A673 (cell line): ENCODE measurements at regions not wholly inside any gene's neighbourhood (a gene's known extent, or its start where the extent isn't known, plus 50 kb on each side); places are given as distances from the start of the nearest gene placed in this dataset.

Experiments
- BruUV-seq: library from RNA; stranded (reverse); fragments of 400-500 nt; replicated peaks from 2 replicates; lab custom pipeline; 2021; lab: Mats Ljungman, UMichigan
- CTCF ChIA-PET: fragments of 300-600 bp; sonication (Branson Sonifier 250); formaldehyde crosslinking; loops from one replicate; lab custom pipeline; 2022; ENCODE audit warnings: antibody characterized with exemption; lab: Charles Lee
- POLR2A ChIA-PET: fragments of 300-600 bp; sonication (Branson Sonifier 250); formaldehyde crosslinking; loops from one replicate; lab custom pipeline; 2022; ENCODE audit warnings: antibody characterized with exemption; ENCODE audit not compliant: low non-redundant PET; lab: Charles Lee
- DNase-seq: peaks from one replicate; pipeline ENCODE4 v3.0.0-alpha.2; 2015; ENCODE audit warnings: low spot score
- H3K27ac ChIP-seq: fragments of 200-600 bp; sonication (generic); 2 replicates; pipeline ENCODE4 v1.5.1; 2016; ENCODE audit warnings: mixed run types, low read depth, mild to moderate bottlenecking, mixed read lengths, antibody characterized with exemption, low read length; ENCODE audit not compliant: poor library complexity, severe bottlenecking
- H3K27me3 ChIP-seq: fragments of 200-600 bp; sonication (generic); replicated peaks from 2 replicates; pipeline ENCODE4 v1.6.1; 2017; ENCODE audit warnings: mixed run types, low read depth, mild to moderate bottlenecking, mixed read lengths, antibody characterized with exemption, low read length; ENCODE audit not compliant: insufficient read depth, poor library complexity
- H3K36me3 ChIP-seq: fragments of 200-600 bp; sonication (generic); 2 replicates; pipeline ENCODE4 v1.6.1; 2016; ENCODE audit warnings: mixed run types, mild to moderate bottlenecking, mixed read lengths, antibody characterized with exemption, low read length; ENCODE audit not compliant: insufficient read depth, poor library complexity, severe bottlenecking
- H3K4me1 ChIP-seq: fragments of 200-600 bp; sonication (generic); 2 replicates; pipeline ENCODE4 v1.6.1; 2017; ENCODE audit warnings: mixed run types, mild to moderate bottlenecking, mixed read lengths, antibody characterized with exemption, low read length; ENCODE audit not compliant: insufficient read depth, poor library complexity, severe bottlenecking
- H3K4me3 ChIP-seq: fragments of 200-600 bp; sonication (generic); 2 replicates; pipeline ENCODE4 v1.5.1; 2016; ENCODE audit warnings: low read depth, mixed run types, mild to moderate bottlenecking, mixed read lengths, low read length; ENCODE audit not compliant: poor library complexity, severe bottlenecking
- H3K9me3 ChIP-seq: fragments of 200-600 bp; sonication (generic); 2 replicates; pipeline ENCODE4 v1.6.1; 2016; ENCODE audit warnings: mixed run types, low read depth, mild to moderate bottlenecking, mixed read lengths, antibody characterized with exemption, low read length; ENCODE audit not compliant: poor library complexity, severe bottlenecking
- EZH2 ChIP-seq: fragments of 200-600 bp; sonication (generic); IDR thresholded peaks from 2 replicates; pipeline ENCODE4 v1.6.1; 2017; ENCODE audit warnings: borderline replicate concordance, low read depth, mild to moderate bottlenecking, mixed read lengths, antibody characterized with exemption, low read length; ENCODE audit not compliant: poor library complexity, severe bottlenecking
- intact Hi-C: fragments of 100-400 bp; cut with micrococcal nuclease; formaldehyde crosslinking; loops from one replicate; pipeline ENCODE4 v1.10.0; 2022; ENCODE audit not compliant: unreplicated experiment
- TF ChIP-seq, protein P1 (sequence below): fragments of 300-800, 200-600 bp; sonication (generic); conservative IDR thresholded peaks from 2 replicates; pipeline ENCODE4 v1.5.1; 2017; ENCODE audit warnings: low read depth, mild to moderate bottlenecking, antibody characterized with exemption, low read length, moderate library complexity, mixed read lengths

DNA sequence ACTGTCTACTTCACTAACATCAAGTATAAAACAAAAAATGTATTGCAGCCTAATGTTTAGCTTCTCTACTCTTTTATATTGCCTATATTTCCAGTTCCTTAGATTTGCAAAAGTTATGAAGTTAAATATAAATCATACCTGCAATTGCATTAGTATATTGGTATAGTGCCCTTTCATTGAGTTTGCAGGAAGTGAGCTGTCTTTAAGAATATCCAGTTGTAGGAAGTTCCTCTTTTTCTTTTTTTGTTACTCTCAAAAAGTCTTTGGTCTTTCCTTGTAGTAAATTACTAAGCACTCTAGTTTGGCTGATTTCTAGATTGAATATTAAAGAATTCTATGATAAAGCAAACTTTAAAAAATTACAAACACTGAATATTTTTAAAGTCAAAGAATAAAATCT lies 71.3 kb upstream of the FN1 start:
- Histone ChIP-seq H3K4me3 (no peak overlapping the region), H3K4me1 (no peaks in the 10 kb centered on the region), H3K9me3 (no peaks in the 10 kb centered on the region), H3K27me3 (no peaks in the 10 kb centered on the region), H3K36me3 (no peaks in the 10 kb centered on the region), H3K27ac (no peak overlapping the region)
- ChIA-PET POLR2A (no interaction called here), CTCF (interaction anchor here (0.5 kb wide), 1 partner anchor 53 kb away, joined by 3 read pairs; no protein-coding TSS in a partner anchor)
- BruUV-seq, result no TSS peak
- DNase-seq, result no peak
- TF ChIP-seq, protein P1, sequence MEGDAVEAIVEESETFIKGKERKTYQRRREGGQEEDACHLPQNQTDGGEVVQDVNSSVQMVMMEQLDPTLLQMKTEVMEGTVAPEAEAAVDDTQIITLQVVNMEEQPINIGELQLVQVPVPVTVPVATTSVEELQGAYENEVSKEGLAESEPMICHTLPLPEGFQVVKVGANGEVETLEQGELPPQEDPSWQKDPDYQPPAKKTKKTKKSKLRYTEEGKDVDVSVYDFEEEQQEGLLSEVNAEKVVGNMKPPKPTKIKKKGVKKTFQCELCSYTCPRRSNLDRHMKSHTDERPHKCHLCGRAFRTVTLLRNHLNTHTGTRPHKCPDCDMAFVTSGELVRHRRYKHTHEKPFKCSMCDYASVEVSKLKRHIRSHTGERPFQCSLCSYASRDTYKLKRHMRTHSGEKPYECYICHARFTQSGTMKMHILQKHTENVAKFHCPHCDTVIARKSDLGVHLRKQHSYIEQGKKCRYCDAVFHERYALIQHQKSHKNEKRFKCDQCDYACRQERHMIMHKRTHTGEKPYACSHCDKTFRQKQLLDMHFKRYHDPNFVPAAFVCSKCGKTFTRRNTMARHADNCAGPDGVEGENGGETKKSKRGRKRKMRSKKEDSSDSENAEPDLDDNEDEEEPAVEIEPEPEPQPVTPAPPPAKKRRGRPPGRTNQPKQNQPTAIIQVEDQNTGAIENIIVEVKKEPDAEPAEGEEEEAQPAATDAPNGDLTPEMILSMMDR, result no peak
- TF ChIP-seq EZH2, result no peak
- intact Hi-C loops, result no loop called here

DNA sequence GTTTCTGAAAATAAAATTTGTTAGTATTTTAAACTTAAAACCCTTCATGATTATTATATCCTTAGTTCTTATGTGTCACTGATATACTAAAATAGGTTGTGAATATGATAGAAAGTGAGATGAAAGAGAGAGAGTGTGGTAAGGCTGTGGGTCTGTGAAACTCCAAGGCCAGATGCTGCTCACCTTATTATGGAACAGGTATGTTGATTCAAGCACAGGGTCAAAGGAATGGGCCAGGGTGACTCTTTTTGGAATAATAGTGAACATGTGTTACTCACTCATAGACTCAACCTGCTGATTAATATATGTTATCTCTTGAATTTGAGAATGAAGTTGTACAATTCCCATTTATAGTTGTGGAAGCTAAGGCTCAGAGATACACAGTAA lies 70.7 kb upstream of the FN1 start:
- H3K4me3 ChIP-seq, result no peak overlapping the region
- no peaks in the 10 kb centered on the region for H3K9me3 ChIP-seq
- ChIA-PET POLR2A (no interaction called here), CTCF (interaction anchor here (0.5 kb wide), 1 partner anchor 52 kb away, joined by 3 read pairs; no protein-coding TSS in a partner anchor)
- no TSS peak for BruUV-seq
- DNase-seq, result no peak
- TF ChIP-seq, protein P1, result no peak
- TF ChIP-seq EZH2, result no peak
- H3K4me1 ChIP-seq, result no peaks in the 10 kb centered on the region
- H3K27ac ChIP-seq, result no peak overlapping the region
- no peaks in the 10 kb centered on the region for H3K36me3 ChIP-seq
- H3K27me3 ChIP-seq, result no peaks in the 10 kb centered on the region
- intact Hi-C loops, result no loop called here

DNA sequence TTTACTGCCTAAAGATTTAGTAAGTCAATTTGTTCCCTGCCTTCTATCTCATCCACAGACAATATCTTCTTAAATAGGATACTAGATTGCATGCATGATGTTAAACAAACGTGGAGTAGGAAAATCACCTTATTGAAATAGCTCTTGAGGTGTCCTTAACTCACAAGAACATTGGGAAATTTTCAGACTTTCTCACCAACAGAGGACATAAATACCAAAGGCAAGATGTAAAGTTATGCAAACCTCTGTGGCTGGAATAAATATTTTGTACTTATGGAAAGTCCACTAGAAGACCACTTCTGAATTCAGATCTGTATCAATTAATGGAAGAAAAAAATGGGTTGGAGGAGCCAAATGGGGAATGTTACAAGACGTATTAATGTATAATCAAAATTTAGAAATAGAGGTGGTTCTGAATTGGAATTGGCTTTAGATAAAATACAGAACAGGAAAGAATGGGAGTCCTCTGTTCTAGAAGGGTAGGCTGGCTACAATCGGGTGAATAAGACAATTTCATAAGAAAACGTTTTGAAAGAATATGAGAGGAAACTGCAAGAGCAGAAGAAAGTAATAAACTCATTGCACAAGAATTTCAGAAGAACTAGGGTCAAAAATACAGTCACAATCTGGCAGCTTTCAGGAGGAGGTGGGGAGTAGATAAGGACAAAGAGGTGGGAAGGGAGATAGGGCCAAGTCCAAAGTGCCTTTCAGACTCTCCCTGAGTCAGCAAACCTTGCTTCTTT lies 69.3 kb upstream of the FN1 start:
- ChIA-PET POLR2A (no interaction called here), CTCF (no interaction called here)
- TF ChIP-seq EZH2, result no peak
- TF ChIP-seq, protein P1, result no peak
- no TSS peak for BruUV-seq
- H3K27ac ChIP-seq, result no peak overlapping the region
- no peaks in the 10 kb centered on the region for H3K4me1 ChIP-seq
- H3K4me3 ChIP-seq, result no peak overlapping the region
- H3K27me3 ChIP-seq, result no peaks in the 10 kb centered on the region
- intact Hi-C loops, result no loop called here
- H3K9me3 ChIP-seq, result no peaks in the 10 kb centered on the region
- DNase-seq, result no peak
- no peaks in the 10 kb centered on the region for H3K36me3 ChIP-seq
